PC-9 (cell line): ENCODE measurements at regions not wholly inside any gene's neighbourhood (a gene's known extent, or its start where the extent isn't known, plus 50 kb on each side); places are given as distances from the start of the nearest gene placed in this dataset.

Experiments used
- BruUV-seq: library from RNA; stranded (reverse); fragments of 400-500 nt; replicated peaks from 2 replicates; lab custom pipeline; 2021; lab: Mats Ljungman, UMichigan
- CTCF ChIA-PET: fragments of 300-600 bp; sonication (Branson Sonifier 250); formaldehyde crosslinking; loops from one replicate; lab custom pipeline; 2022; ENCODE audit warnings: antibody characterized with exemption; lab: Charles Lee
- POLR2A ChIA-PET: fragments of 300-600 bp; sonication (Branson Sonifier 250); formaldehyde crosslinking; loops from one replicate; lab custom pipeline; 2022; ENCODE audit warnings: antibody characterized with exemption; ENCODE audit not compliant: unreplicated experiment; lab: Charles Lee
- DNase-seq, 2 experiments: peaks; one replicate each; pipeline versions ENCODE4 v3.0.0 to v3.0.0-alpha.2; 2015 to 2022; ENCODE audit warnings: mixed read lengths in 1 of 2
- H2AFZ ChIP-seq: fragments of 200-600 bp; sonication (generic); 2 replicates; pipeline ENCODE4 v1.8.1; 2017; ENCODE audit warnings: antibody characterized with exemption
- H3F3A ChIP-seq: fragments of 200-600 bp; sonication (generic); 2 replicates; pipeline ENCODE4 v1.8.1; 2017; ENCODE audit warnings: antibody characterized with exemption, mild to moderate bottlenecking, low read depth; ENCODE audit not compliant: insufficient read depth
- H3K27ac ChIP-seq: fragments of 200-600 bp; sonication (generic); 2 replicates; pipeline ENCODE4 v1.6.1; 2016; ENCODE audit warnings: mixed run types
- H3K27me3 ChIP-seq: fragments of 200-600 bp; sonication (generic); 2 replicates; pipeline ENCODE4 v1.6.1; 2016; ENCODE audit warnings: low read depth, mixed run types; ENCODE audit not compliant: insufficient read depth
- H3K36me3 ChIP-seq: fragments of 200-600 bp; sonication (generic); 2 replicates; pipeline ENCODE4 v1.6.1; 2016; ENCODE audit warnings: low read depth, mixed run types
- H3K4me1 ChIP-seq: fragments of 200-600 bp; sonication (generic); replicated peaks from 2 replicates; pipeline ENCODE4 v1.6.1; 2016; ENCODE audit warnings: mixed run types; ENCODE audit not compliant: insufficient read depth
- H3K4me2 ChIP-seq: fragments of 200-600 bp; sonication (generic); 2 replicates; pipeline ENCODE4 v1.6.1; 2017; ENCODE audit warnings: mixed run types
- H3K4me3 ChIP-seq: fragments of 200-600 bp; sonication (generic); 2 replicates; pipeline ENCODE4 v1.6.1; 2016; ENCODE audit warnings: mixed run types
- H3K79me2 ChIP-seq: fragments of 200-600 bp; sonication (generic); 2 replicates; pipeline ENCODE4 v1.6.1; 2017; ENCODE audit warnings: low read depth, mixed run types
- H3K9me2 ChIP-seq: fragments of 200-600 bp; sonication (generic); 2 replicates; pipeline ENCODE4 v1.8.1; 2017; ENCODE audit warnings: mild to moderate bottlenecking; ENCODE audit not compliant: insufficient read depth
- H3K9me3 ChIP-seq: fragments of 200-600 bp; sonication (generic); 2 replicates; pipeline ENCODE4 v1.8.1; 2016; ENCODE audit warnings: low read depth; ENCODE audit not compliant: insufficient read depth
- H4K20me1 ChIP-seq: fragments of 200-600 bp; sonication (generic); 2 replicates; pipeline ENCODE4 v1.8.1; 2017; ENCODE audit not compliant: insufficient read depth
- EZH2 ChIP-seq: fragments of 200-600 bp; sonication (generic); IDR thresholded peaks from 2 replicates; pipeline ENCODE4 v1.8.0; 2017; ENCODE audit warnings: antibody characterized with exemption, low read depth
- intact Hi-C: fragments of 100-400 bp; cut with micrococcal nuclease; formaldehyde crosslinking; loops from one replicate; pipeline ENCODE4 v1.10.0; 2022; ENCODE audit not compliant: unreplicated experiment
- TF ChIP-seq, protein P1 (sequence below): fragments of 200-600 bp; sonication (generic); conservative IDR thresholded peaks from 2 replicates; pipeline ENCODE4 v1.6.1; 2017; ENCODE audit warnings: mixed run types, antibody characterized with exemption, mild to moderate bottlenecking, moderate library complexity

DNA sequence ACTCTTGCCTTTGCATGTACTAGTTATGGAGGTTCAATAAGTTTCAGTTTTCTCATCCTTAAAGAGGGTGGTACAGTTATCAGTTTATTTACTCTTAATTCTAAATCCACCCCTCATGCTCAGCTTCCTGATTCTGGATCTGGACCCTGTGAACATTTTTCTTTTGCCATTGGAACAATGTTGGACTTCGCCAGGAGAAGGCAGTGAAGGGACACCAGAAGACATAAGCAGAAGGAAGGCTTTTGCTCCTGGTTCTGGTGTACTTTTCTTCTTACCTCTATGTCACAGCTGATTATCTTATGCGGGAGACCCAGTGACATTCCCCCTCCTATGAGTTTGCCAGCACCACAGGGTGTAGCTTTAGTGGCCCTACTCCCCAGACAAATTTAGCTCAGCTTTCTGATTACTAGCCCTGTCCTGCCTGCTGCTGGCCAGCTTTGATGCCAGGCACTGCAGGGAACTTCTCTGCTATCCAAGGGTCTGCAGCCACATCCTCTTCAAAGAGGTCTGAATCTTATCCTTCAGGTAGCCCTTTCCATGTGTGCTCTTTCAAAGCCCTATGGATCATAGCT lies 466.3 kb upstream of the EPHA3 start:
- H3F3A ChIP-seq, result no peaks in the 10 kb centered on the region
- no peak overlapping the region for H3K27ac ChIP-seq
- no peaks in the 10 kb centered on the region for H3K9me2 ChIP-seq
- no TSS peak for BruUV-seq
- no peak for DNase-seq
- H3K9me3 ChIP-seq, result no peaks in the 10 kb centered on the region
- H3K4me1 ChIP-seq, result no peaks in the 10 kb centered on the region
- intact Hi-C loops, result no loop called here
- TF ChIP-seq, protein P1, sequence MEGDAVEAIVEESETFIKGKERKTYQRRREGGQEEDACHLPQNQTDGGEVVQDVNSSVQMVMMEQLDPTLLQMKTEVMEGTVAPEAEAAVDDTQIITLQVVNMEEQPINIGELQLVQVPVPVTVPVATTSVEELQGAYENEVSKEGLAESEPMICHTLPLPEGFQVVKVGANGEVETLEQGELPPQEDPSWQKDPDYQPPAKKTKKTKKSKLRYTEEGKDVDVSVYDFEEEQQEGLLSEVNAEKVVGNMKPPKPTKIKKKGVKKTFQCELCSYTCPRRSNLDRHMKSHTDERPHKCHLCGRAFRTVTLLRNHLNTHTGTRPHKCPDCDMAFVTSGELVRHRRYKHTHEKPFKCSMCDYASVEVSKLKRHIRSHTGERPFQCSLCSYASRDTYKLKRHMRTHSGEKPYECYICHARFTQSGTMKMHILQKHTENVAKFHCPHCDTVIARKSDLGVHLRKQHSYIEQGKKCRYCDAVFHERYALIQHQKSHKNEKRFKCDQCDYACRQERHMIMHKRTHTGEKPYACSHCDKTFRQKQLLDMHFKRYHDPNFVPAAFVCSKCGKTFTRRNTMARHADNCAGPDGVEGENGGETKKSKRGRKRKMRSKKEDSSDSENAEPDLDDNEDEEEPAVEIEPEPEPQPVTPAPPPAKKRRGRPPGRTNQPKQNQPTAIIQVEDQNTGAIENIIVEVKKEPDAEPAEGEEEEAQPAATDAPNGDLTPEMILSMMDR, result no peak
- TF ChIP-seq EZH2, result no peak
- H3K27me3 ChIP-seq, result no peaks in the 10 kb centered on the region
- no peak overlapping the region for H2AFZ ChIP-seq
- H4K20me1 ChIP-seq, result no peaks in the 10 kb centered on the region
- ChIA-PET CTCF (interaction anchor here (0.6 kb wide), 1 partner anchor 362 kb away, joined by 3 read pairs; no protein-coding TSS in a partner anchor), POLR2A (no interaction called here)
- H3K4me2 ChIP-seq, result no peak overlapping the region
- no peak overlapping the region for H3K4me3 ChIP-seq
- no peaks in the 10 kb centered on the region for H3K79me2 ChIP-seq
- no peaks in the 10 kb centered on the region for H3K36me3 ChIP-seq

DNA sequence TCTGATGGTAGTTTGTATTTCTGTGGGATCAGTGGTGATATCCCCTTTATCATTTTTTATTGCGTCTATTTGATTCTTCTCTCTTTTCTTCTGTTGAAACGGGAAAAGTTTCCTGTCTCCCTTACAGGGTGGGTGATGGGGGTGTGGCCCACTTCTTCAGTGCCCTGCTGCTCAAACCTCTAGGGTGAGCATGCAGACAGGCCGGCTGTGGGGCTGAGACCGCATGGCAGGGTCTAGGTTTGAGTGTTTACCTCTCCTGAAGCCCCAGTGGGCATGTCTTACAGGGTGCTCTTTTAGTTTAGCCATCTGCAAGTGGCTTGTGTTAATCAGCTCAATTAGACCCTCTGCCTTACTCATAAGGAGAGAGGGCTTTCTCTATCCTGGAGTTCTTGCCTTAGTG lies 450.0 kb upstream of the EPHA3 start:
- CTCF ChIA-PET, result no interaction called here
- H3K4me3 ChIP-seq, result no peak overlapping the region
- H3K27me3 ChIP-seq, result no peaks in the 10 kb centered on the region
- POLR2A ChIA-PET, result no interaction called here
- H3K9me3 ChIP-seq, result no peaks in the 10 kb centered on the region
- no peak for DNase-seq
- H3K4me1 ChIP-seq, result no peaks in the 10 kb centered on the region
- no peaks in the 10 kb centered on the region for H3K36me3 ChIP-seq
- H2AFZ ChIP-seq, result no peak overlapping the region
- H3F3A ChIP-seq, result no peaks in the 10 kb centered on the region
- no peak for TF ChIP-seq EZH2
- TF ChIP-seq, protein P1, result no peak
- intact Hi-C loops, result no loop called here
- no peaks in the 10 kb centered on the region for H3K79me2 ChIP-seq
- no peak overlapping the region for H3K27ac ChIP-seq
- no peak overlapping the region for H3K4me2 ChIP-seq
- H4K20me1 ChIP-seq, result no peaks in the 10 kb centered on the region
- no peaks in the 10 kb centered on the region for H3K9me2 ChIP-seq
- BruUV-seq, result no TSS peak

DNA sequence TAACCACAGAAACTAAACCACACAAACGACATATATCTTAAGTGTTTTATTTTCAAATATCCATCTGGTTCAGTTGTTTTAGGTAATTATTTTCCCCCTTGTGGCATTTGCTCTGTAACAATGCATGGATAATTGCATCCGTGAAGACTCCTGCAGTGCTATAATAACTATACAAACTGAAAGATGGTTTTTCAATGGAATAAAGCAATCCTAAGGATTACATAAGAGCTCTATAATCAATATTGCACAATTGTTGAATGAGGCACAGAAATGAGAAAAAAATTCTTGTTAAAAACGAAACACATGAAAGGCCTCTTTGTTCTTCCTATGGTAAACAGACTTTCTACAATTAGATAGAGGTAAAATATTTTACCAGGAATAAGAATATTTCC lies 446.0 kb upstream of the EPHA3 start:
- ChIA-PET POLR2A (no interaction called here), CTCF (no interaction called here)
- Histone ChIP-seq H3K27ac (no peak overlapping the region), H3K4me2 (no peak overlapping the region), H3F3A (no peaks in the 10 kb centered on the region), H3K27me3 (no peaks in the 10 kb centered on the region), H3K4me1 (no peaks in the 10 kb centered on the region), H3K36me3 (no peaks in the 10 kb centered on the region), H3K9me2 (no peaks in the 10 kb centered on the region; the same call in 1 of the 2 replicates), H3K9me3 (no peaks in the 10 kb centered on the region), H3K4me3 (no peak overlapping the region), H2AFZ (no peak overlapping the region), H4K20me1 (no peaks in the 10 kb centered on the region), H3K79me2 (no peaks in the 10 kb centered on the region)
- BruUV-seq, result no TSS peak
- DNase-seq, result no peak
- no peak for TF ChIP-seq EZH2
- TF ChIP-seq, protein P1, result no peak
- intact Hi-C loops, result no loop called here
